Skeletal muscle tissue (tissue), 3 donors: ENCODE measurements at regions not wholly inside any gene's neighbourhood (a gene's known extent, or its start where the extent isn't known, plus 50 kb on each side); places are given as distances from the start of the nearest gene placed in this dataset.

Source experiments
- H3K27ac ChIP-seq: one replicate; pipeline ENCODE4 v1.7.0; 2013; ENCODE audit warnings: mild to moderate bottlenecking, low read depth, low read length, inconsistent platforms
- H3K27me3 ChIP-seq, 3 donors: one replicate each; pipeline ENCODE4 v1.7.0; 2013; ENCODE audit warnings: low read length in 3 of 3; ENCODE audit not compliant: control insufficient read depth in 3 of 3, insufficient read depth in 3 of 3
- H3K36me3 ChIP-seq, 3 donors: one replicate each; pipeline ENCODE4 v1.7.0; 2013; ENCODE audit warnings: low read length in 3 of 3; ENCODE audit not compliant: control insufficient read depth in 3 of 3, insufficient read depth in 3 of 3
- H3K4me1 ChIP-seq, 3 donors: one replicate each; pipeline ENCODE4 v1.7.0; 2013; ENCODE audit warnings: low read length in 3 of 3, mild to moderate bottlenecking in 3 of 3; ENCODE audit not compliant: control insufficient read depth in 3 of 3, insufficient read depth in 3 of 3
- H3K4me3 ChIP-seq, 3 donors: one replicate each; pipeline ENCODE4 v1.7.0; 2013; ENCODE audit warnings: low read length in 3 of 3
- H3K9ac ChIP-seq, 3 donors: one replicate each; pipeline ENCODE4 v1.7.0; 2013; ENCODE audit warnings: low read length in 3 of 3, mild to moderate bottlenecking in 3 of 3, moderate library complexity in 2 of 3, low read depth in 1 of 3
- H3K9me3 ChIP-seq, 3 donors: one replicate each; pipeline ENCODE4 v1.7.0; 2013; ENCODE audit warnings: low read length in 3 of 3; ENCODE audit not compliant: control insufficient read depth in 3 of 3
- donor health status: Osteomylitis.

GRCh38 chr3:182243625-182244024 lies 531.9 kb downstream of the SOX2 start:
- Histone ChIP-seq H3K4me1 (no peaks in the 10 kb centered on the region), H3K9me3 (no peaks in the 10 kb centered on the region), H3K27ac (no peak overlapping the region), H3K36me3 (no peaks in the 10 kb centered on the region), H3K27me3 (no peaks in the 10 kb centered on the region), H3K4me3 (no peak overlapping the region), H3K9ac (no peak overlapping the region)

GRCh38 chr3:182244222-182244971 lies 532.7 kb downstream of the SOX2 start:
- Histone ChIP-seq H3K4me3 (no peak overlapping the region), H3K9me3 (no peaks in the 10 kb centered on the region), H3K9ac (no peak overlapping the region), H3K27me3 (no peaks in the 10 kb centered on the region), H3K36me3 (no peaks in the 10 kb centered on the region), H3K4me1 (no peaks in the 10 kb centered on the region), H3K27ac (no peak overlapping the region)

- H3K27ac ChIP-seq, result no peak overlapping the region
- H3K4me3 ChIP-seq, result no peak overlapping the region
- no peaks in the 10 kb centered on the region for H3K4me1 ChIP-seq
- no peaks in the 10 kb centered on the region for H3K36me3 ChIP-seq
- H3K9ac ChIP-seq, result no peak overlapping the region
- no peaks in the 10 kb centered on the region for H3K9me3 ChIP-seq
- H3K27me3 ChIP-seq, result no peaks in the 10 kb centered on the region
Measured at GRCh38 chr3:182245059-182245458, 533.3 kb downstream of the SOX2 start.

- H3K4me3 ChIP-seq, result no peak overlapping the region
- no peak overlapping the region for H3K27ac ChIP-seq
- no peaks in the 10 kb centered on the region for H3K4me1 ChIP-seq
- no peaks in the 10 kb centered on the region for H3K27me3 ChIP-seq
- no peak overlapping the region for H3K9ac ChIP-seq
- no peaks in the 10 kb centered on the region for H3K36me3 ChIP-seq
- no peaks in the 10 kb centered on the region for H3K9me3 ChIP-seq
Measured at GRCh38 chr3:182246870-182247269, 535.1 kb downstream of the SOX2 start.

GRCh38 chr3:182248349-182248880 lies 536.7 kb downstream of the SOX2 start:
- Histone ChIP-seq H3K9me3 (no peaks in the 10 kb centered on the region), H3K4me1 (no peaks in the 10 kb centered on the region), H3K9ac (no peak overlapping the region), H3K27me3 (no peaks in the 10 kb centered on the region), H3K4me3 (no peak overlapping the region), H3K27ac (no peak overlapping the region), H3K36me3 (no peaks in the 10 kb centered on the region)

GRCh38 chr3:182252802-182253201 lies 540.5 kb upstream of the ATP11B start:
- H3K9me3 ChIP-seq, result no peaks in the 10 kb centered on the region
- no peak overlapping the region for H3K9ac ChIP-seq
- H3K27me3 ChIP-seq, result no peaks in the 10 kb centered on the region
- no peak overlapping the region for H3K4me3 ChIP-seq
- no peaks in the 10 kb centered on the region for H3K4me1 ChIP-seq
- no peaks in the 10 kb centered on the region for H3K36me3 ChIP-seq
- H3K27ac ChIP-seq, result no peak overlapping the region

GRCh38 chr3:182255158-182255557 lies 538.1 kb upstream of the ATP11B start:
- no peaks in the 10 kb centered on the region for H3K9me3 ChIP-seq
- H3K27ac ChIP-seq, result no peak overlapping the region
- peaks cover 0 to 2% (median 0%) of the 10 kb centered on the region in 3 donors for H3K4me1 ChIP-seq
- H3K36me3 ChIP-seq, result no peaks in the 10 kb centered on the region
- H3K27me3 ChIP-seq, result peaks cover 0 to 4% (median 0%) of the 10 kb centered on the region in 3 donors
- H3K9ac ChIP-seq, result no peak overlapping the region
- no peak overlapping the region for H3K4me3 ChIP-seq

GRCh38 chr3:182257361-182257760 lies 535.9 kb upstream of the ATP11B start:
- no peaks in the 10 kb centered on the region for H3K36me3 ChIP-seq
- no peak overlapping the region for H3K27ac ChIP-seq
- H3K27me3 ChIP-seq, result peaks cover 0 to 10% (median 2%) of the 10 kb centered on the region in 3 donors
- H3K4me3 ChIP-seq, result no peak overlapping the region
- H3K9ac ChIP-seq, result no peak overlapping the region
- H3K4me1 ChIP-seq, result peaks cover 0 to 2% (median 0%) of the 10 kb centered on the region in 3 donors
- no peaks in the 10 kb centered on the region for H3K9me3 ChIP-seq

- Histone ChIP-seq H3K9me3 (no peaks in the 10 kb centered on the region), H3K9ac (no peak overlapping the region), H3K27me3 (peaks cover 0 to 10% (median 2%) of the 10 kb centered on the region in 3 donors), H3K36me3 (no peaks in the 10 kb centered on the region), H3K4me1 (peaks cover 0 to 2% (median 0%) of the 10 kb centered on the region in 3 donors), H3K4me3 (no peak overlapping the region), H3K27ac (no peak overlapping the region)
Measured at GRCh38 chr3:182258538-182259177, 534.6 kb upstream of the ATP11B start.

GRCh38 chr3:182259579-182259978 lies 533.7 kb upstream of the ATP11B start:
- Histone ChIP-seq H3K4me3 (peak overlapping the region in 1 of 3 donors; percentile 5), H3K27ac (no peak overlapping the region), H3K27me3 (peaks cover 0 to 10% (median 2%) of the 10 kb centered on the region in 3 donors), H3K4me1 (peaks cover 0 to 2% (median 0%) of the 10 kb centered on the region in 3 donors), H3K9ac (no peak overlapping the region), H3K36me3 (no peaks in the 10 kb centered on the region), H3K9me3 (no peaks in the 10 kb centered on the region)
